Mesothelial cell of epicardium (in vitro differentiated cells): ENCODE measurements at regions not wholly inside any gene's neighbourhood (a gene's known extent, or its start where the extent isn't known, plus 50 kb on each side); places are given as distances from the start of the nearest gene placed in this dataset.

ENCODE experiments used
- DNase-seq, 2 experiments: peaks; one replicate each; pipeline ENCODE4 v3.0.0; 2021; ENCODE audit warnings: low spot score in 2 of 2; ENCODE audit not compliant: unreplicated experiment in 2 of 2
- H3K27ac Mint-ChIP-seq: 2 replicates; pipeline ENCODE4 v1.8.0; 2021; ENCODE audit warnings: mixed read lengths
- H3K27me3 Mint-ChIP-seq: 2 replicates; pipeline ENCODE4 v1.8.0; 2021; ENCODE audit warnings: low read depth, mixed read lengths
- H3K36me3 Mint-ChIP-seq: 2 replicates; pipeline ENCODE4 v1.8.0; 2021; ENCODE audit warnings: mixed read lengths
- H3K4me1 Mint-ChIP-seq: 2 replicates; pipeline ENCODE4 v1.8.0; 2021; ENCODE audit warnings: mixed read lengths
- H3K4me3 Mint-ChIP-seq: 2 replicates; pipeline ENCODE4 v1.8.0; 2021; ENCODE audit warnings: mild to moderate bottlenecking, moderate library complexity, mixed read lengths
- H3K9me3 Mint-ChIP-seq: 2 replicates; pipeline ENCODE4 v1.8.0; 2021; ENCODE audit warnings: mixed read lengths
- CTCF ChIP-seq: fragments of 200-600 bp; sonication (generic); IDR thresholded peaks from one replicate; pipeline ENCODE4 v1.5.0; 2021; ENCODE audit warnings: antibody characterized with exemption; ENCODE audit not compliant: unreplicated experiment

DNA sequence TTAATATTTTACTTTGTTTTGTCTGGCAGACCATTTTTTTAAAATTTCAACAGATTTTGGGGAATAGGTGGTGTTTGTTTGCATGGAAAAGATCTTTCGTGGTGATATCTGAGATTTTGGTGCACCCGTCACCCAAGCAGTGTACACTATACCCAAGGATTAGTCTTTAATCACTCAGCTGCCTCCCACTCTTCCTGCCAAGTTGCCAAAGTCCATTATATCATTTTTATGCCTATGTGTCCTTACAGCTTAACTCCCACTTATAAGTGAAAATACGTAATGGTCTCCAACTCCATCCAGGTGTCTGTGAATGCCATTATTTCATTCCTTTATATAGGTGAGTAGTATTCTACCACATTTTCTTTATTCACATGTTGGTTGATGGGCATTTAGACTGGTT, 281.7 kb upstream of the GK2 start:
- H3K36me3 Mint-ChIP-seq: peaks cover 9% of the 10 kb centered on the region
- TF ChIP-seq CTCF: no peak
- H3K27me3 Mint-ChIP-seq: peaks cover 3% of the 10 kb centered on the region
- no peaks in the 10 kb centered on the region for H3K4me1 Mint-ChIP-seq
- no peak overlapping the region for H3K27ac Mint-ChIP-seq
- no peak for DNase-seq
- H3K4me3 Mint-ChIP-seq: no peak overlapping the region
- peaks cover 39% of the 10 kb centered on the region for H3K9me3 Mint-ChIP-seq

DNA sequence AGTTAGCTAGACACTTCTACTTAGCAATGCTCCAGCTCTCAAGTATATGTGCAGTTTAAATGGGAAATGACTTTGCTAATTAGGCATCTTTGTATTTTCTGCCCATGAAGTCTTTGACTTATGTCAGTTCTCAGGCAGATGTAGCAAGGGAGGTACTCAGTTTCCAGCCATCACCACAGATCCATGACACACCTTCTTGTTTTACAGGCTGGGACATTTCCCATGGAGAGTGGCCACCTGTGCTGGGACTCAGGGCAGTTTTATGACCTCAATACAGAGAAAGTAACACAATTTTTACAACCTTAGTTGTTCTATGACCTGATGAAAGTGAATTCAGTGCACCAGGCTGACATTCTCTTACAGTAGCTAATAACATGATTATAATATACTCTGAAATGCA, 280.7 kb upstream of the GK2 start:
- Mint-ChIP-seq H3K36me3 (peaks cover 1% of the 10 kb centered on the region), H3K4me1 (no peaks in the 10 kb centered on the region), H3K27me3 (peaks cover 3% of the 10 kb centered on the region), H3K9me3 (peaks cover 29% of the 10 kb centered on the region), H3K4me3 (no peak overlapping the region), H3K27ac (no peak overlapping the region)
- TF ChIP-seq CTCF: no peak
- no peak for DNase-seq

- Mint-ChIP-seq H3K4me1 (no peaks in the 10 kb centered on the region), H3K4me3 (no peak overlapping the region), H3K27ac (no peak overlapping the region), H3K27me3 (peaks cover 6% of the 10 kb centered on the region), H3K9me3 (peaks cover 12% of the 10 kb centered on the region), H3K36me3 (no peaks in the 10 kb centered on the region)
- TF ChIP-seq CTCF: no peak
- no peak for DNase-seq
Observed at GRCh38 chr4:79687006-79687405, 279.0 kb upstream of the GK2 start.

GRCh38 chr4:79685542-79685941, 277.5 kb upstream of the GK2 start:
- Mint-ChIP-seq H3K27ac (no peak overlapping the region), H3K27me3 (peaks cover 7% of the 10 kb centered on the region), H3K4me3 (no peak overlapping the region), H3K36me3 (no peaks in the 10 kb centered on the region), H3K9me3 (peaks cover 3% of the 10 kb centered on the region), H3K4me1 (no peaks in the 10 kb centered on the region)
- no peak for DNase-seq
- no peak for TF ChIP-seq CTCF

DNA sequence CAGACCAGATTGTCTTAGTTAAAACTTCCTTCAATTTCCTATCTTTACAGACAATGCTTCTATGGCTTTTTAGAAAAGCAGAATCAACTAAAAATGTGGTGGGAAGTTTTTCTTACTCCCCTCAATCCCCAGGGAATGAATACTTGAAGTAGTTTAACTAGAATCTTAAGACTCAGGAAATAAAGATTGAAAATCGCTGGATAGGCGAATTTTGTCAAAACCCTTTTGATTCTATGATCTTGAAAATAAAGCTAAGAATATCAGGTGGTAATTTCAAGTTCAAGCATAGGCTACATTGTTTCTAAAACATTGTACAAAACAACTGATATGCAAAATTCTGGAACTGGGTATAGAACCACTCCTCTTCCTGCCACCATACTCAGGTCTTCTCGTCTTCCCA, 276.5 kb upstream of the GK2 start:
- TF ChIP-seq CTCF: no peak
- H3K9me3 Mint-ChIP-seq: no peaks in the 10 kb centered on the region
- peaks cover 7% of the 10 kb centered on the region for H3K27me3 Mint-ChIP-seq
- H3K27ac Mint-ChIP-seq: no peak overlapping the region
- DNase-seq: no peak
- H3K4me3 Mint-ChIP-seq: no peak overlapping the region
- H3K36me3 Mint-ChIP-seq: no peaks in the 10 kb centered on the region
- peaks cover 4% of the 10 kb centered on the region for H3K4me1 Mint-ChIP-seq
